H1 (cell line): ENCODE measurements at regions not wholly inside any gene's neighbourhood (a gene's known extent, or its start where the extent isn't known, plus 50 kb on each side); places are given as distances from the start of the nearest gene placed in this dataset.

ENCODE experiments used
- CTCF ChIA-PET: fragments of 300-600 bp; sonication (Branson Sonifier 250); formaldehyde crosslinking; loops from one replicate; lab custom pipeline; 2021; ENCODE audit not compliant: partially characterized antibody; lab: Charles Lee
- POLR2A ChIA-PET: fragments of 300-600 bp; sonication (Branson Sonifier 250); formaldehyde crosslinking; loops from one replicate; lab custom pipeline; 2021; ENCODE audit warnings: inconsistent platforms; ENCODE audit not compliant: partially characterized antibody; lab: Charles Lee
- DNase-seq, 2 experiments: peaks; one replicate each; pipeline versions ENCODE4 v3.0.0 to v3.0.0-alpha.2; 2010 to 2022; ENCODE audit warnings: low spot score in 2 of 2, low read depth in 1 of 2, mixed read lengths in 1 of 2
- FAIRE-seq: peaks from 2 replicates; lab custom pipeline; 2011; peaks lifted over from hg19 to GRCh38; lab: Jason Lieb, UNC
- H2AFZ ChIP-seq: 2 replicates; pipeline ENCODE4 v1.8.1; 2012; ENCODE audit warnings: low read length, inconsistent platforms
- H2AK5ac ChIP-seq: 2 replicates; pipeline ENCODE4 v1.6.1; 2013; ENCODE audit warnings: low read depth, low read length
- H2BK120ac ChIP-seq: replicated peaks from 2 replicates; pipeline ENCODE3; 2013; ENCODE audit warnings: low read depth, low read length, inconsistent platforms
- H2BK12ac ChIP-seq: 2 replicates; pipeline ENCODE4 v1.6.1; 2013; ENCODE audit warnings: low read depth, low read length
- H2BK15ac ChIP-seq: 2 replicates; pipeline ENCODE4 v1.6.1; 2013; ENCODE audit warnings: low read length
- H2BK20ac ChIP-seq: 2 replicates; pipeline ENCODE4 v1.6.1; 2013; ENCODE audit warnings: low read length
- H2BK5ac ChIP-seq: 2 replicates; pipeline ENCODE4 v1.6.1; 2013; ENCODE audit warnings: low read depth, low read length
- H3K14ac ChIP-seq: 2 replicates; pipeline ENCODE4 v1.6.1; 2013; ENCODE audit warnings: inconsistent platforms; ENCODE audit not compliant: insufficient read length
- H3K18ac ChIP-seq: 2 replicates; pipeline ENCODE4 v1.6.1; 2013; ENCODE audit warnings: low read length; ENCODE audit errors: extremely low read depth
- H3K23ac ChIP-seq: 2 replicates; pipeline ENCODE4 v1.6.1; 2013; ENCODE audit warnings: inconsistent platforms; ENCODE audit not compliant: insufficient read length
- H3K23me2 ChIP-seq: 2 replicates; pipeline ENCODE4 v1.6.1; 2013; ENCODE audit warnings: low read depth, low read length
- H3K27ac ChIP-seq: 2 replicates; pipeline ENCODE4 v1.6.1; 2011; ENCODE audit warnings: low read depth, low read length, inconsistent platforms
- H3K27me3 ChIP-seq, 4 experiments: replicated peaks in 1 of 4; 1 replicate in 1 of 4; 2 replicates in 3 of 4; pipeline versions ENCODE4 v1.6.1 to v1.8.1; 2011 to 2013; ENCODE audit warnings: low read length in 3 of 4, mild to moderate bottlenecking in 3 of 4, inconsistent platforms in 2 of 4, mixed read lengths in 2 of 4, moderate library complexity in 1 of 4; ENCODE audit not compliant: control insufficient read depth in 3 of 4, insufficient read depth in 3 of 4; ENCODE audit errors: extremely low read depth in 1 of 4
- H3K36me3 ChIP-seq, 4 experiments: 2 replicates each; pipeline versions ENCODE4 v1.6.1 to v1.8.1; 2011 to 2013; ENCODE audit warnings: mild to moderate bottlenecking in 4 of 4, low read length in 3 of 4, moderate library complexity in 2 of 4, control low read depth in 1 of 4, inconsistent platforms in 1 of 4; ENCODE audit not compliant: insufficient read depth in 4 of 4, control insufficient read depth in 2 of 4
- H3K4ac ChIP-seq: replicated peaks from 2 replicates; pipeline ENCODE3; 2013; ENCODE audit warnings: low read length, low read depth, mixed read lengths, inconsistent platforms; ENCODE audit not compliant: insufficient read length
- H3K4me1 ChIP-seq, 4 experiments: replicated peaks in 1 of 4; 1 replicate in 1 of 4; 2 replicates in 3 of 4; pipeline versions ENCODE4 v1.6.1 to v1.8.1; 2011 to 2013; ENCODE audit warnings: low read length in 3 of 4, inconsistent platforms in 2 of 4, mixed read lengths in 1 of 4; ENCODE audit not compliant: insufficient read depth in 4 of 4, control insufficient read depth in 3 of 4
- H3K4me2 ChIP-seq, 2 experiments: 2 replicates each; pipeline versions ENCODE4 v1.6.1 to v1.8.1; 2011 to 2013; ENCODE audit warnings: low read depth in 2 of 2, low read length in 2 of 2, control low read depth in 1 of 2, inconsistent platforms in 1 of 2, mild to moderate bottlenecking in 1 of 2; ENCODE audit not compliant: insufficient read depth in 1 of 2
- H3K4me3 ChIP-seq, 4 experiments: fragments of 200-600, 300-600 bp in 1 of 4; sonication (generic), shearing (Covaris generic), sonication (Bioruptor Twin) in 1 of 4; 2 replicates each; pipeline versions ENCODE4 v1.5.1 to v1.8.1; 2011 to 2016; ENCODE audit warnings: low read length in 4 of 4, low read depth in 3 of 4, control low read depth in 2 of 4, inconsistent platforms in 2 of 4, mild to moderate bottlenecking in 2 of 4, mixed read lengths in 1 of 4, moderate library complexity in 1 of 4; ENCODE audit not compliant: insufficient read depth in 2 of 4; ENCODE audit errors: extremely low read depth in 1 of 4
- H3K56ac ChIP-seq: replicated peaks from 2 replicates; pipeline ENCODE3; 2013; ENCODE audit warnings: low read depth, mild to moderate bottlenecking, mixed read lengths, low read length, inconsistent platforms; ENCODE audit not compliant: insufficient read length
- H3K79me1 ChIP-seq: 2 replicates; pipeline ENCODE4 v1.6.1; 2013; ENCODE audit warnings: low read depth, low read length, control low read depth
- H3K79me2 ChIP-seq, 2 experiments: 2 replicates each; pipeline versions ENCODE4 v1.6.1 to v1.8.1; 2012 to 2013; ENCODE audit warnings: low read length in 2 of 2, mild to moderate bottlenecking in 2 of 2, inconsistent platforms in 1 of 2; ENCODE audit not compliant: insufficient read depth in 2 of 2, control insufficient read depth in 1 of 2
- H3K9ac ChIP-seq, 4 experiments: replicated peaks in 1 of 4; 1 replicate in 1 of 4; 2 replicates in 3 of 4; pipeline versions ENCODE4 v1.6.1 to v1.8.1; 2011 to 2013; ENCODE audit warnings: low read depth in 3 of 4, low read length in 3 of 4, control low read depth in 2 of 4, mild to moderate bottlenecking in 2 of 4, moderate library complexity in 2 of 4, inconsistent platforms in 1 of 4; ENCODE audit errors: extremely low read depth in 1 of 4
- H3K9me3 ChIP-seq, 2 experiments: 2 replicates each; pipeline versions ENCODE4 v1.6.1 to v1.8.1; 2012 to 2013; ENCODE audit warnings: mild to moderate bottlenecking in 2 of 2, moderate library complexity in 2 of 2, control low read depth in 1 of 2, inconsistent platforms in 1 of 2, low read depth in 1 of 2, low read length in 1 of 2, mixed read lengths in 1 of 2; ENCODE audit not compliant: insufficient read depth in 2 of 2
- H4K20me1 ChIP-seq, 2 experiments: replicated peaks in 1 of 2; 2 replicates each; pipeline versions ENCODE3 to v1.8.1; 2011 to 2013; ENCODE audit warnings: inconsistent platforms in 2 of 2, low read length in 2 of 2, mild to moderate bottlenecking in 1 of 2; ENCODE audit not compliant: insufficient read depth in 2 of 2, control insufficient read depth in 1 of 2
- H4K5ac ChIP-seq: 2 replicates; pipeline ENCODE4 v1.6.1; 2013; ENCODE audit warnings: low read length, low read depth, mixed read lengths, inconsistent platforms; ENCODE audit not compliant: insufficient read length
- H4K8ac ChIP-seq: 2 replicates; pipeline ENCODE4 v1.8.0; 2013; ENCODE audit warnings: mild to moderate bottlenecking, moderate library complexity, low read length, inconsistent platforms; ENCODE audit not compliant: insufficient read depth; ENCODE audit errors: extremely low read depth
- H4K91ac ChIP-seq: replicated peaks from 2 replicates; pipeline ENCODE3; 2013; ENCODE audit warnings: low read length, mixed read lengths, inconsistent platforms; ENCODE audit not compliant: insufficient read length
- ATF3 ChIP-seq: IDR thresholded peaks from 2 replicates; pipeline ENCODE4 v1.6.1; 2011; ENCODE audit warnings: low read depth, mild to moderate bottlenecking, low read length; ENCODE audit not compliant: insufficient read depth
- CEBPB ChIP-seq: IDR thresholded peaks from 2 replicates; pipeline ENCODE4 v1.6.1; 2012; ENCODE audit warnings: low read depth, low read length
- FOSL1 ChIP-seq: IDR thresholded peaks from 2 replicates; pipeline ENCODE4 v1.6.1; 2011; ENCODE audit warnings: mild to moderate bottlenecking, low read depth, low read length, moderate library complexity; ENCODE audit not compliant: insufficient read depth
- JUND ChIP-seq: IDR thresholded peaks from 2 replicates; pipeline ENCODE4 v1.6.1; 2011; ENCODE audit warnings: mild to moderate bottlenecking, improper control_type of control experiment, low read length
- MAFK ChIP-seq: IDR thresholded peaks from 2 replicates; pipeline ENCODE4 v1.6.1; 2012; ENCODE audit warnings: low read depth, mild to moderate bottlenecking, improper control_type of control experiment, low read length
- NANOG ChIP-seq: IDR thresholded peaks from 2 replicates; pipeline ENCODE4 v1.6.1; 2011; ENCODE audit warnings: low read length, low read depth, mild to moderate bottlenecking, inconsistent platforms; ENCODE audit not compliant: insufficient read depth, poor library complexity, severe bottlenecking
- POU5F1 ChIP-seq: IDR thresholded peaks from 2 replicates; pipeline ENCODE4 v1.6.1; 2011; ENCODE audit warnings: low read depth, mild to moderate bottlenecking, low read length, moderate library complexity
- RNF2 ChIP-seq: fragments of 200-900, 300-1000 bp; sonication (generic); IDR thresholded peaks from 2 replicates; pipeline ENCODE4 v1.7.1; 2016; ENCODE audit warnings: borderline replicate concordance, low read depth, mild to moderate bottlenecking, antibody characterized with exemption, low read length; ENCODE audit not compliant: poor library complexity, severe bottlenecking; ENCODE audit errors: missing control alignments
- RXRA ChIP-seq: IDR thresholded peaks from 2 replicates; pipeline ENCODE4 v1.6.1; 2011; ENCODE audit warnings: low read depth, mild to moderate bottlenecking, low read length, moderate library complexity; ENCODE audit not compliant: insufficient read depth
- SP2 ChIP-seq: IDR thresholded peaks from 2 replicates; pipeline ENCODE4 v1.6.1; 2012; ENCODE audit warnings: mild to moderate bottlenecking, low read length, inconsistent platforms
- SP4 ChIP-seq: IDR thresholded peaks from 2 replicates; pipeline ENCODE4 v1.6.1; 2012; ENCODE audit warnings: low read length, inconsistent platforms
- TBP ChIP-seq: IDR thresholded peaks from 2 replicates; pipeline ENCODE4 v1.6.1; 2011; ENCODE audit warnings: low read depth, low read length, improper control_type of control experiment
- ZNF274 ChIP-seq: IDR thresholded peaks from 2 replicates; pipeline ENCODE4 v1.7.0; 2012; ENCODE audit warnings: low read length, borderline replicate concordance; ENCODE audit errors: extremely low read depth
- WGBS, 2 experiments: shearing (Covaris generic) in 1 of 2; methylation state at CpG; one replicate each; pipeline versions ENCODE4 v1.1.6 to v1.1.7; 2013 to 2015; ENCODE audit warnings: low lambda C conversion rate in 2 of 2, mixed read lengths in 2 of 2, inconsistent platforms in 1 of 2, low coverage in 1 of 2, missing lambda C conversion rate in 1 of 2; ENCODE audit not compliant: insufficient replicate concordance in 2 of 2, insufficient coverage in 1 of 2, insufficient read length in 1 of 2; ENCODE audit errors: extremely low coverage in 1 of 2, missing lambda C conversion rate in 1 of 2; 5-methylcytosine and 5-hydroxymethylcytosine counted together

- no peak overlapping the region for H3K18ac ChIP-seq
- H2AFZ ChIP-seq: peak overlapping the region; percentile 8; the same call in 1 of the 2 replicates
- H4K91ac ChIP-seq: no peak overlapping the region
- no peaks in the 10 kb centered on the region for H3K79me2 ChIP-seq
- WGBS, 2 experiments: 70% methylated on average over 4 of the region's 4 CpGs; no CpG with 5 or more reads in 1 of the 2 experiments
- no peak overlapping the region for H3K4me2 ChIP-seq
- H2BK20ac ChIP-seq: no peak overlapping the region
- no peak overlapping the region for H4K5ac ChIP-seq
- H3K9me3 ChIP-seq: no peaks in the 10 kb centered on the region
- H3K23ac ChIP-seq: no peak overlapping the region
- H2AK5ac ChIP-seq: no peak overlapping the region
- TF ChIP-seq ZNF274: no peak
- TF ChIP-seq RNF2: no peak
- TF ChIP-seq RXRA: no peak
- no peak for TF ChIP-seq POU5F1
- TF ChIP-seq ATF3: no peak
- no peak for TF ChIP-seq TBP
- no peak for TF ChIP-seq CEBPB
- TF ChIP-seq NANOG: no peak
- TF ChIP-seq SP2: no peak
- TF ChIP-seq MAFK: no peak
- TF ChIP-seq FOSL1: no peak
- TF ChIP-seq SP4: no peak
- no peak for TF ChIP-seq JUND
- FAIRE-seq (no peak), DNase-seq (no peak)
- H3K27ac ChIP-seq: no peak overlapping the region
- no peak overlapping the region for H3K56ac ChIP-seq
- POLR2A ChIA-PET: no interaction called here
- H3K27me3 ChIP-seq: no peaks in the 10 kb centered on the region
- no peak overlapping the region for H2BK15ac ChIP-seq
- H2BK5ac ChIP-seq: no peak overlapping the region
- H4K20me1 ChIP-seq: no peaks in the 10 kb centered on the region
- no peaks in the 10 kb centered on the region for H3K79me1 ChIP-seq
- H4K8ac ChIP-seq: no peak overlapping the region
- no peak overlapping the region for H2BK12ac ChIP-seq
- no peaks in the 10 kb centered on the region for H3K4me1 ChIP-seq
- no peak overlapping the region for H2BK120ac ChIP-seq
- CTCF ChIA-PET: interaction anchor here (1.8 kb wide), 1 partner anchor 12 kb away, joined by 6 read pairs; no protein-coding TSS in a partner anchor
- no peaks in the 10 kb centered on the region for H3K23me2 ChIP-seq
- H3K4me3 ChIP-seq: no peak overlapping the region
- H3K14ac ChIP-seq: no peak overlapping the region
- H3K4ac ChIP-seq: no peak overlapping the region
- no peak overlapping the region for H3K9ac ChIP-seq
- no peaks in the 10 kb centered on the region for H3K36me3 ChIP-seq
Measured at GRCh38 chr5:115402092-115402491, 105.6 kb upstream of the CCDC112 start.
